OCI-LY1 (cell line): ENCODE measurements at regions not wholly inside any gene's neighbourhood (a gene's known extent, or its start where the extent isn't known, plus 50 kb on each side); places are given as distances from the start of the nearest gene placed in this dataset.

Source experiments
- EZH2 ChIP-seq: fragments of 200-600 bp; sonication (generic), shearing (Covaris generic); IDR thresholded peaks from 2 replicates; pipeline ENCODE4 v1.8.0; 2017; ENCODE audit warnings: borderline replicate concordance, mixed run types, mild to moderate bottlenecking, antibody characterized with exemption, low read length, moderate library complexity, mixed read lengths
- TF ChIP-seq, protein P1 (sequence below): fragments of 200-600 bp; sonication (generic), shearing (Covaris generic); IDR thresholded peaks from 2 replicates; pipeline ENCODE4 v1.5.1; 2017; ENCODE audit warnings: mild to moderate bottlenecking, antibody characterized with exemption, low read length, moderate library complexity, mixed read lengths

DNA sequence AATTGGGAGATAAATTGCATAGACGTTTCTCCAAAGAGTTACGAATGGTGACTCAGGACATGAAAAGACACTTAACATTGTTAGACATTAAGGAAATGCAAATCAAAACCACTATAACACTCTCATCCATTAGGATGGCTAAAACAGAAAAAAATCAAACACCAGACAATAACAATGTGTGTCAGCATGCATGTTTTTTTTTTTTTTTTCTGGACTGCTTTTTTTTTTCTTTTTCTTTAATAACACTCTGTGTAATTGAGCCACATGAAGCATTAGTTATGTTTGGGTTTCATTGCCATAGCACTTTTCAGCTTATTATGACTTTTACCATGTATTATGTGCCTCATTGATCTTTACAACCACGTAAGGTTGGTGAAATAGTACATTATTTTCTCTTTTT is 95.0 kb downstream of the NFKBIZ start:
- TF ChIP-seq, protein P1, sequence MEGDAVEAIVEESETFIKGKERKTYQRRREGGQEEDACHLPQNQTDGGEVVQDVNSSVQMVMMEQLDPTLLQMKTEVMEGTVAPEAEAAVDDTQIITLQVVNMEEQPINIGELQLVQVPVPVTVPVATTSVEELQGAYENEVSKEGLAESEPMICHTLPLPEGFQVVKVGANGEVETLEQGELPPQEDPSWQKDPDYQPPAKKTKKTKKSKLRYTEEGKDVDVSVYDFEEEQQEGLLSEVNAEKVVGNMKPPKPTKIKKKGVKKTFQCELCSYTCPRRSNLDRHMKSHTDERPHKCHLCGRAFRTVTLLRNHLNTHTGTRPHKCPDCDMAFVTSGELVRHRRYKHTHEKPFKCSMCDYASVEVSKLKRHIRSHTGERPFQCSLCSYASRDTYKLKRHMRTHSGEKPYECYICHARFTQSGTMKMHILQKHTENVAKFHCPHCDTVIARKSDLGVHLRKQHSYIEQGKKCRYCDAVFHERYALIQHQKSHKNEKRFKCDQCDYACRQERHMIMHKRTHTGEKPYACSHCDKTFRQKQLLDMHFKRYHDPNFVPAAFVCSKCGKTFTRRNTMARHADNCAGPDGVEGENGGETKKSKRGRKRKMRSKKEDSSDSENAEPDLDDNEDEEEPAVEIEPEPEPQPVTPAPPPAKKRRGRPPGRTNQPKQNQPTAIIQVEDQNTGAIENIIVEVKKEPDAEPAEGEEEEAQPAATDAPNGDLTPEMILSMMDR: no peak
- TF ChIP-seq EZH2: no peak
